ENCODE measurements at regions not wholly inside any gene's neighbourhood (a gene's known extent, or its start where the extent isn't known, plus 50 kb on each side); places are given as distances from the start of the nearest gene placed in this dataset.

- DNase-seq (no peak), ATAC-seq (no peak)
- H3K27ac ChIP-seq: no peak overlapping the region
- H3K9me3 ChIP-seq: no peaks in the 10 kb centered on the region
- no peaks in the 10 kb centered on the region for H3K27me3 ChIP-seq
- H3K4me3 ChIP-seq: no peak overlapping the region
- WGBS, 2 donors: 77 to 82% methylated on average over 3 of the region's 3 CpGs
- TF ChIP-seq POLR2A (IDR thresholded peaks at IDR 0.05) (no peak), CTCF (IDR thresholded peaks at IDR 0.05) (no peak)
- intact Hi-C loops (cut with DNase I): no loop called here
- H3K4me1 ChIP-seq: no peaks in the 10 kb centered on the region
- no peaks in the 10 kb centered on the region for H3K36me3 ChIP-seq (replicated peaks in 1 of 2; ENCODE audit: insufficient read depth in 1 of 2, low read depth in 2 of 2)
Measured at GRCh38 chr13:100845128-100845757, 170.6 kb upstream of the TMTC4 start.

GRCh38 chr13:100842136-100842535, 167.5 kb upstream of the TMTC4 start:
- TF ChIP-seq CTCF (IDR thresholded peaks at IDR 0.05) (no peak), POLR2A (IDR thresholded peaks at IDR 0.05) (no peak)
- Histone ChIP-seq H3K4me1 (no peaks in the 10 kb centered on the region), H3K36me3 (replicated peaks in 1 of 2; ENCODE audit: insufficient read depth in 1 of 2, low read depth in 2 of 2) (no peaks in the 10 kb centered on the region), H3K9me3 (no peaks in the 10 kb centered on the region), H3K27ac (no peak overlapping the region), H3K27me3 (no peaks in the 10 kb centered on the region), H3K4me3 (no peak overlapping the region)
- no peak for ATAC-seq
- DNase-seq: no peak
- WGBS, 2 donors: 89 to 95% methylated on average over 1 of the region's 1 CpG
- intact Hi-C loops (cut with DNase I): no loop called here

- intact Hi-C loops (cut with DNase I): no loop called here
- no peak for ATAC-seq
- WGBS, 2 donors: 63 to 71% methylated on average over 2 of the region's 2 CpGs
- H3K4me3 ChIP-seq: no peak overlapping the region
- H3K36me3 ChIP-seq (replicated peaks in 1 of 2; ENCODE audit: insufficient read depth in 1 of 2, low read depth in 2 of 2): no peaks in the 10 kb centered on the region
- no peak for DNase-seq
- no peaks in the 10 kb centered on the region for H3K4me1 ChIP-seq
- TF ChIP-seq CTCF (IDR thresholded peaks at IDR 0.05): no peak
- no peak for TF ChIP-seq POLR2A (IDR thresholded peaks at IDR 0.05)
- no peak overlapping the region for H3K27ac ChIP-seq
- no peaks in the 10 kb centered on the region for H3K27me3 ChIP-seq
- H3K9me3 ChIP-seq: no peaks in the 10 kb centered on the region
Measured at GRCh38 chr13:100838387-100838786, 163.8 kb upstream of the TMTC4 start.

DNA sequence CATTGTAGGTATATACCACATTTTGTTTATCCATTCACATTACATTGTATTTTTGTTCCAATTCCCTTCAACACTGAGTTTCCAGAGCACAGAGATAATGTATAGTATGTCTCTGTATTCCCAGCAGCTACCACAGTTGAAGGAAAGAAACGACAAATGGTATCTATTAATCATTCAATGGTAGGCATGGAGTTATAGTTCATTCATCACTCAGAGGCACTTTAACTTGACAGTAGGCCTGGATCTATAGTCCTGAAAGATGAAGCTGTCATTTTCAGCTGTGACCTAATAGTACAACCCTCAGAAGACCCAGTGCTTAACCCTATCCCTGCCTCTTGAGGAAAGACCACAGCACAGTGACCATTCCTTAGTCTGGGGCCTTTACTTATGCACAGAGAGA, 163.0 kb upstream of the TMTC4 start:
- Histone ChIP-seq H3K4me3 (no peak overlapping the region), H3K36me3 (replicated peaks in 1 of 2; ENCODE audit: insufficient read depth in 1 of 2, low read depth in 2 of 2) (no peaks in the 10 kb centered on the region), H3K4me1 (no peaks in the 10 kb centered on the region), H3K27me3 (no peaks in the 10 kb centered on the region), H3K27ac (no peak overlapping the region), H3K9me3 (no peaks in the 10 kb centered on the region)
- ATAC-seq (no peak), DNase-seq (no peak)
- 42 to 45% methylated on average over 1 of the region's 1 CpG for WGBS, 2 donors
- intact Hi-C loops (cut with DNase I): no loop called here
- no peak for TF ChIP-seq POLR2A (IDR thresholded peaks at IDR 0.05)

DNA sequence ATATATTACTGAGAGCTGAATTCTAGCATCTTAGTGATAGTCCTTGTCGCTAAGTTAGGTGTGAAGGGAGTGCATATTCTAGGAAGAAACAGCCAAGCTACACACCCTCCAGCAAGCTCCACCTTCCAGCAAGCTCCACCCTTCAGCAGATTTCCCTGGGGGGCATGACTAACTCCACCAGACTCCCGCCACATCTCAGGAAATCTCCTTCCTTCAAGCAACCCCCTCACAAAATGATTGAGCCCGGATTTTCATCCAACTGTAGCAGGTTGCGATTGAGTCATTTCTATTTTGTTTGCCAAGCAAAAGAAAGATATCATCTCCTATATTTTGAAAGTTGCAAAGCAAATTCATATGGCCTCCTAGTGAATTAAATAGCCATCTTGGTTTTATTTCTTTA, 162.1 kb upstream of the TMTC4 start:
- TF ChIP-seq CTCF (IDR thresholded peaks at IDR 0.05) (no peak), POLR2A (IDR thresholded peaks at IDR 0.05) (no peak)
- no peaks in the 10 kb centered on the region for H3K27me3 ChIP-seq
- 72% methylated on average over 4 of the region's 4 CpGs for WGBS, 2 donors
- DNase-seq: no peak
- H3K4me1 ChIP-seq: no peaks in the 10 kb centered on the region
- H3K4me3 ChIP-seq: no peak overlapping the region
- no peaks in the 10 kb centered on the region for H3K9me3 ChIP-seq
- ATAC-seq: no peak
- no peak overlapping the region for H3K27ac ChIP-seq
- intact Hi-C loops (cut with DNase I): no loop called here
- no peaks in the 10 kb centered on the region for H3K36me3 ChIP-seq (replicated peaks in 1 of 2; ENCODE audit: insufficient read depth in 1 of 2, low read depth in 2 of 2)

Measured in body of pancreas (tissue), 4 donors.